ENCODE measurements at regions not wholly inside any gene's neighbourhood (a gene's known extent, or its start where the extent isn't known, plus 50 kb on each side); places are given as distances from the start of the nearest gene placed in this dataset.
"Not testable (repeated sequence)": the region's sequence is repeated elsewhere in the genome, so short reads cannot be mapped to it uniquely, and the experiment has no call there.

DNA sequence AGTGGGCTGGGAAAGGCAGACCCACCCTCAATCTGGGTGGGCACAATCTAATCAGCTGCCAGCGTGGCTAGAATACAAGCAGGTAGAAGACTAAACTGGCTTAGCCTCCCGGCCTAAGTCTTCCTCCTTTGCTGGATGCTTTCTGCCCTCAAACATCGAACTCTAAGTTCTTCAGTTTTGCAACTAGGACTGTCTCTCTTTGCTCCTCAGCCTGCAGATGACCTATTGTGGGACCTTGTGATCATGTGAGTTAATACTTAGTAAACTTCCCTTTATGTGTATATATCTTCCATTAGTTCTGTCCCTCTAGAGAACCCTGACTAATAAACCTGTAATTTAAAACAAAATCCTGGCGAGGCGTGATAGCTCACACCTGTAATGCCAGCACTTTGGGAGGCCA, 51.8 kb upstream of the SLC39A8 start:
- DNase-seq = not testable (repeated sequence)

DNA sequence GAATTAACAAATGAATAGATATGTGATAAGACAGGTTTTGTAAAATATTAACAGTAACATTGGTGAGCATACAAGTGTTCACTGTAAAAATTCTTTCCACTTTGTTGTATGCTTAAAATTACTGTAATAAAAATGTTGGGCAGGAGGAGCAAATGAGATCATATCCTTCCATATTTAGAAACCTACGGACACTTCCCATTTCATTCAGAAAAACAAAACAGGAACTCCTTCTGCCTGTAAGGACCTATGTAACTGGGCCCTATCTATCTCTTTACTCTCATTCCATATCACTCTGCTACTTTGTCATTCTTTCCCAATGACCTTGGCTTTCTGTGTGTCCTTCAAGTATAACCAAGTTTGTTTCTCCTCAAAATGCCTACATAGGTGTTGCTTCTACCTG, 53.7 kb upstream of the SLC39A8 start:
- DNase-seq = no peak

DNA sequence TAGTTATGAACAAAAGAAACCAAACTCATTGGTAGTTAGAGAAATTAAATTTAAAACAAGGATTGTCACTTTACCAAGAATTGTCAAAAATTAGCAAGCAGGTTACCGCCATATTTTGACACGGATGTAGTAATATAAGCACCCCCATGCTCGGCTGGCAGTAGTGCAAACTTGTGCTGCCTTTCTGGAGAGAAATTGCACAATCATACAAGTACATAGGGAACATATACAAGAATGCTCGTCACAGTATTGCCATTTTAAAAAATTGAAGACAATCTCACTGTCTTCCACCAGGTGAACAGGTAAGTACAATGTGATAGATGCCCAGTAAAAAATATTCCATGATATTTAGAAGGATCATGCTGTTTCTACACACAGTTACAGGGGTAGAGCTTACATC, 55.6 kb upstream of the SLC39A8 start:
- no peak for DNase-seq

DNA sequence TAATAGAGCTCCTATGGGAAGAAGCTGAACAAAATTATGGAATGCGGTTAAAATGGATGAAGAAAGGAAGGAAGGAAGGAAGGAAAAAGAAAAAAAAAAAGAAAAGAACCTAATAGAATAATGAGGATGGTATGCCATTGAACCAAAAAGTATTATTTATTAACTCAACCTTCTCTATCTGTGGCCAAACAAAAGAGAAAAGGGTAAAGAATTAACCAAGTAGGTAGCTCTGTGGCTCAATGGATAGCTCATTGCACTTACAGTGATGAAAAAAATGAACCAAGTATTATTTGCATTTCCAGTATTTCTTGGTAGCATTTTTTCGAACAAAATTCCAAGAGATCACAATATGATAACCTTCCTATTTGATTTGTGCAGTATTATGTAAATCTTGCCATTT, 56.9 kb upstream of the SLC39A8 start:
- DNase-seq = no peak

DNA sequence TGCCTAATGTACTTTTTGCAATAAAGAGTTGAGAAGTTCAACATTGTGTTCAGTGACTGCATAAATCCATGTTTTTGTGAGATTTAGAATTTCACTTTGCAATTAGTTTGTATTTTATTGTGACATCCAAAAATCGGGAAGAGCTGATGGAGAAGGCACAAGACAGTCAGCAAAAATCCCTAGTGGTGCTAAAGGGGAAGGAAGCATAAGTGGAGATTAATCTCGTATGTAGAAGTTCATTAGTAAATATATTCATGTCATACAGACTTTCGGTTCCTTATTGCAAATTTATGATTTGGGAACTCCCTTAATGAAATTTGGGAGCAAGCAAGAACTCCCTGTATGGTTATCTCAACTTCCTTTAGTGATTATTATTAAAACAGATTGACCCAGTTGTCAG, 57.8 kb upstream of the SLC39A8 start:
- no peak for DNase-seq

DNA sequence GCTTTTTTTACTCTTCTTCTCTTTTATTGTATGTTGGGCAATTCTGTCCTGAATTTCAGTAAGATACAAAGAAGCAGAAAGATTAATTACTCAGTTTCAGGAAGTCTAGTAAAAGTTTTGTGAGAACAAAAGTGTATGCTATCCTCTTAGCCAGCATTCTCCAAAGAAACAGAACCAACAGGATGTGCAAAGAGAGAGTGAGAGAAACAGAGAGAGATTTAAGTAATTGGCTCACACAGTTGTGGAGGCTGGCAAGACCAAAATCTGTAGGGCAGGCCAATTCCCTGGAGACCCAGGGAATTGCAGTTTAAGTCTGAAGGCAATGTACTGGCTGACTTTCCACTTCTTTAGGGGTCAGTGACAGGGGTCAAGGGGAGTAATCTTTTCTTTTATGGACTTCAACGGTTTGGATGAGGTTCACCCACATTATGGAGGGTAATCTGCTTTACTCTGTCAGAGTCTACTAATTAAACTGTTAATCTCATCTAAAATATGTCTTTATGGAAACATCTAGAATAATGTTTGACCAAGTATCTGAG, 59.2 kb upstream of the SLC39A8 start:
- no peak for DNase-seq

DNA sequence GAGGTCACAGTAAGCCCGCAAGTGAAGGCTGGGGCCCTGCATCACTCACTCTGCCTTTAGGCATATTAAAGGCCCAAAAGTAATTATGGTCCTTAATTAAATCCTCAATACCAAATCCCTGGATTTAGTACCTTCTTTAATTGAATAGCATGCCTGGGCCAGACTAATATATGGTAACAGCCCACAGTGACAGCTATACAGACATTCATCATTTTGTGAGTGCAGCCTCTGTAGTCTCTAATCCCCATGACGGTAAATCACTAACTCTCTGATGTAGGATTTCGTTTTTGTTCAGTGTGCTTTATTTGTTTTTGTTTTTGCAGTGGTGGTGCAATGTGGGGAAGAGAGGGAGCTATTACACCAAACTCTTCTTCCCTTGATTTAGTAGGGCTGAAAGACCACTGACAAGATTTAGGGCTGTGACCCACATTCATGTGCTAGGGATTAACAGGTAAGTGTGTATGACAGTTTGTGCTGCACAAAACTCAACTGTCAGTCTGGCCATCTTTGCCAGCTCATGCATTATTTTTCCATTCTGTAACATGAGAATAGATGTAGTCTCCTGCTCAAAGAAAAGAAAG, 60.6 kb upstream of the SLC39A8 start:
- DNase-seq = no peak

DNA sequence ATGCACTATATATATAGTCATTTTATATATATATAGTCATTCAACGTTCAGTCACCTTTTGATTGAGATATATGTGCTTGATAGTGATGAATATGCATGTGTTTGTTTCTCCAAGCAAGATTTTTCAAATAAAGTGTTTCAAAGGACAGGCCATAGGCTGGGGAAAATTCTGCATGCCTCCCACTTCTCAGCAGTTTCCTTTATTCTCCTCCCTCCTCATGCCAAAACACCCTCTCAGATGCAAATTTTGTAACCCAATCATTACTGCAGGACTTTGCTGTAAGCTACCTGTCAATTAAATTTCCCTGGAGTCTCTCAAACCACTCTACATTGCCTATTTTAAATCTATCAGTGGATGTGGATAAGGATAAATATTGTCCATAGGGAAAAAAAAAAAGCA, 65.6 kb upstream of the SLC39A8 start:
- DNase-seq = not testable (repeated sequence)

DNA sequence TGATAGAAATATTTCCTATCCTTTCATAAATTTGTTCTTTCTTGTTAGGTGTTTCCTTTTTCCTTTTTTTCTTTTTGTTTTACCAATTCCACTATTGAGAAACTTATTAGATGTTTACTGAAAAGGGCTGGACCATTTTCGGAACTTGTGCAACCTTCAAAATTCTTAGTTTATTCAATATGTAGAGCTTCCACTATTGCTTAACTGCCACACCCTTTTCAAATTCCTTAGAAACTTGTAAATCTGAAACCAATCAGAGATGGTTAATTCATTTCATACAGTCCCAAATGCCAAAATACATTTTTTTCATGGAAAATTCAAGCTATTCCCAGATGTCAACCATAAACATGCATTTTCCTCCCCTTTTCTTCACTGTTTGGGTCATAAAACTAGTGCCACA, 66.1 kb upstream of the SLC39A8 start:
- no peak for DNase-seq

DNA sequence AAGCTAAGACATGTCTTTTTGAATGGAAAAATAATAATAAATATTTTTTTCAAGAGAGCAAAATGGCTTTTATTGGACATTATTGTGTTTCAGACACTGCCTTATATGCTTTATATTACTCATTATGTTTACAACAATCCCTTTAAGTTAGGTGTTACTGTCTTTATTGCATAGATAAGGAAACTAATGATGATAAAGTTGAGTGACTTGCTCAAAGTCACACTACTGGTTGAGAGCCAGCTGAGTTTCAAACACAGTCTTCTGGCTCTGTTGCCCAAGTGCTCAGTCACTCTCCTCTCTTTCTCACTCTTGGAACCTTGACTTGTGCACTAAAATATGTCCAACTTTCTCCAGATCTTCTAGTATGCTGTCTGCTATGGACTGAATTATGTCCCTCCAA, 71.5 kb upstream of the SLC39A8 start:
- DNase-seq = no peak

DNA sequence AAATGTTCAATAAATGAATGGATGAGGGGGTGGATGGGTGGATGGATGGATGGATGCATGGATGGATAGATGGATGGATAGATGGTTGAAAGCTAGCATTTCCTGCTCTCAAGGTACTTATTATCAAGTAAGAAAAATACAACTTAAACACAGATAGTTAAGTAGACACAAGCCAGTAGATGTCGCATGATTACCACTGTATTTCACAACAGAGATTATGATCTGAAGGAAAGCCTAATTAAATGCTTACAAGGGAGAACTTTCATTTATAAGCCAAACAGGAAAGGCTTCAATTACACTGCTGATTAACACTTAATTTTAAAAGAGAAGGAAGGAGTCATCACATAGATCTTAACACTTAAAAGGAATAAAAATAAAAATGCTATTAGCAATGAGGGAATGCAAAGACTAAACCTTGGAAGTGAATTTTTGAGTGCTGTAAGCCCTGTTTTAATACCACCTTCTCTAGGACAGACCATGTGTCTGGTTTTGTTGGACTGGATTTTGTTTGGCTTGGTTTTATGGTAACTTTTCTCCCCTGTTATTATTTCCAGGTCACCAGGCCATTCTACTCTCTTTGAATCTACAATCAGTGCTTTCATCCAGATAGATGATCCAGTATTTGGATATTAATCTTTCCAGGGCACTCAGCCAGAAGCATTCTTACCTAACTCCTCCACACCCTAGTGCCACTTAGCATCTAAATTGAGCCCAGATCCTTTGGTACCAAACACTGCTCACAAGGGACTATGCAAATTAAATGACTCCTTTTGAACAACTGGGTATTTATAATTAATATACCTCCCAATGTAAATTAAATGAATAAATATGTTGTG, 75.5 kb upstream of the SLC39A8 start:
- DNase-seq = no peak

DNA sequence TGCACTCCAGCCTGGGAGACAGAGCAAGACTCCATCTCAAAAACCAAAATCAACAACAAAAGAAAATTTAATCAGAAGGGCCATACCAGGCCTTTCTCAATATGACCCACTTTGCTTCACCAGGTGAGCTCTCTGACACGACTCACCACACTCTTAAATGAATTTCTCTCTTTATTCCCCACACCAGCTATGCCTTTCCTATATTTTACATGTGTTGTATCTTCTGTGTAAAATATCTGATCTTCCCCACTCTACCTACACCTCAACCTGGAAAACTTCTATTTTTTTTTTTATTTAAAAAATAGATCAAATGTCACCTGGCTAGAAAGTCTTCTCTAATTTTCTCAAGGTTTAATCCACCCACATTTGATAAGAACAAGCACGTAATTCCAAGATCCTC, 77.6 kb upstream of the SLC39A8 start:
- DNase-seq = no peak

DNA sequence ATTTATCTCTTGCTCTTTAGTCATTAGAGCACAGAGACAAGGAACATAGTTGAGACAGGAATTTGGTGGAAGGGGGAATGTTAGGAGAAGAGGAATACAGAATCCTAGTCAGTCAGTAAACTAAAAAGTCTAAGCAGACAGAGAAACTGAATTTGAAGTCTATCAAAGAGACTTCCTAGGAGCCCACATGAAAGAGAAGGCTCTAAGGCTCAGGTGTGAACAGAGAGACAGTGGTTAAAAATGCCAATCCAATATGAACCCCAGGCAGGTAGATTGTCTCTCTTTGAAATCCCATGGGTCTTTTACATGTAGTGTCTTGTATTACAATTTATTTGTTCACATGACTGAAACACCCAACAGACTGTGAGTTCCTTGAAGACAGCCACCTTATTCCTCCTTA, 77.8 kb upstream of the NFKB1 start:
- DNase-seq = no peak

DNA sequence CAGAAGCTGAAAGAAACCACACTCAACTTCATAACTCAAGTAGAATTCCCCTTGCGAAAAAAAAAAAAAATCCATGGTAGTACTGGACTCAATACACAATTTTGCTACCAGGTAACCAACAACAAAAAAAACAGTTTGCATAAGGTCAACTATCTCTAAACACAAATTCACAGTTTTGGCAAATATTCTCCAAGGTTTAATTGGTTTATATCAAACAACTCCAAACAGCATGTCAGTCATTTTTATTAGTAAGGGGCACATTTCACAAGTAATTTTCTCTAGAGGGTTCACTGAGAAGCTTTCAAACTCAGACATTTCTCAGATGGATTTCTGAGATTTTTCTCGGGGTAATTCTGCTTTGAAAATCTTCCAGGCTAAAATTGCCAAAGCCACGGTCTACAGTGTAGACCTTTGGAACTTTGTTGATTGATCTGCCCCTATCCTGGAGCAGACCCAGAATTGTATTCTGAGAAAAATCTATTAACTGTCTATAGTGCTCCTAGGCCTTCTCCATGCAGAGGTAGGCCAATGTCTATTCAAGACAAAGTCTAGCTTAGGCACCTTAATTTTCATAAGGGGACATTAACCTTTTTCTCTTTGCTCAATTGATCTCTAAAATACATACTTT, 73.7 kb upstream of the NFKB1 start:
- no peak for DNase-seq

DNA sequence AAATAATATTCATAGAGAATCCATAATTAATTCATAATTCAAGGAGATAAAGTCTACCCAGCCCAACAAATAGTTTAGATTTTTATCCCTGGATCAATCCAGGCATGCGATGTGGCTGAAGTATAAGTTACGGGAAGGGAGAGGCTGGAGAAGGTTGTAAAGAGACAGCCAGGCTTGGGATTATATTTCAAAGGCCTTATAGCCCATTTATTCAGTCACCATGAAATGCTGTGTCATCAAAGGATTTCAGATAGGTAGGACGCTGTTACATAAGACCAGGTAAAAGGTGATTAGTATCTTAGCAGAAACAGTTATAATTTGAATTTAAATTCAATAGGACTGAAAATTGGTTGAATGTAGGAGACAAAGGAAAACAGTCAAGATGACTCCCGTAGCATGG, 73.0 kb upstream of the NFKB1 start:
- no peak for DNase-seq

DNA sequence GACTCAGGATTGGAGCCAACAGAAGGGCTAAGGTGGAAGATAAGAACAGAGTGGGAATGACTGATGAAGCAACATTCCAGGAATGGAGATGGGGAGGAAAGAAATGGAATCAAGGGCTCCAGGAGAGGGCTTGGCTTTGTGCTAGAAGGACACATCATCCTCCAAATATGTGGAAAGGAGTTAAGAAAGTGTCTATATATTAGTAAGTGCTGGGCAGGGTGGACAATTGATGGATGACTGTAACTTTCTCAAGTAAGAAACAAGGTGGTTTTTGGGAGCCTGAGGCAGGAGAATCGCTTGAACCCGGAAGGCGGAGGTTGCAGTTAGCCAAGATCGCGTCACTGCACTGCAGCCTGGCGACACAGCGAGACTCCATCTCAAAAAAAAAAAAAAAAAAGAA, 71.6 kb upstream of the NFKB1 start:
- no peak for DNase-seq

DNA sequence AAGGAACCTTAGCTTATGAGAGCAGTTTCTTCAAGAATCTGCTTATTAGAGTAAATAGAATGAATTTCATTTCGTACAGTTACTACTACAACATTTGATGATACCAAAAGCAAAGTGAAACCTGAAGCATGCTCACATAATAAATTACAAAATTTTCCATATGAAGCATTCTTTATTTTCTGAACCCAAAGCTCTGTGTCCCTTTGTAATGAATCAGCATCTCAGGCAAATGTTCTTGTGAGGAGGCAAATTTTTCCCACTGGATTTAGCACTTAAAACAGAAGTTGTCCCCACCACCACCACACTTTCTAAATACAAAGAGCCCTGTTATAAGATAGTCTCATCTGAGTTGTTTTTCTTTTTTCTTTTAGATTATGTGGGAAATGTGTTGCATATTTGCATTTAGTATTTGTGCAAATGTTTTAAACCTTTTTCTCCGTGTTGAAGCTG, 70.7 kb upstream of the NFKB1 start:
- no peak for DNase-seq

DNA sequence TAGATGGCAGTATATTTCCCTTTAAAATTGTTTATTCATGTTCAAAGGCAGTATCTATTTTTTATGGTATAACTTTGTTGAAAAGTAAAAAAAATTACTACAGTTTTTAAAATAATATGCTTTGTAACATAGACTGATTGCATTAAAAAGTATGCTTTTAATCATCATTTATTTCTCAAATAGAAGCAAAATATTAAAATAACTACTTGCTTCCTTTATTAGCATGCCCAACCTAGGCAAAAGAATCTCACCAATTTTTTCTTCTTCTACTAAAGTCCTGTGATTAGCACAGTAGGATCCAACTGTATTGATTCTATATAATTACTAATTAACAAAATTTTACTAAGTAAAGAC, 69.6 kb upstream of the NFKB1 start:
- DNase-seq = no peak

DNA sequence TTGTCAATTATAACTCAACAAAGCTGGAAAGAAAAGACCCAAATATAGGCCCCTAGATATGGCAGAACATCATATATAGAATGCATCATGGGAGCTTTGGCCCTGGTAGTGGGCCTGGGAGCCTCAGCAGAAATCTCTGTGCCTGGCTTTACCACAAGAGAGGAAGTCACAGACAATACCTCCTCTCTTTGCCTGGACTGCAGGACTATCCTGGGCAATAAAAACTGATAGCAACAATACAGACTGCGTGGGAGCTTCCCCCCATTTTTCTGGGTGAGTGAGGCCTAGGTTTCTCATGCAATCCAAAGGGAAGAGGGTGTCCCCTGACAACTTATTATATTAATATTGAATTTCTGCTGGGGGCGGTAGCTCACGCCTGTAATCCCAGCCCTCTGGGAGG, 64.0 kb upstream of the NFKB1 start:
- no peak for DNase-seq

DNA sequence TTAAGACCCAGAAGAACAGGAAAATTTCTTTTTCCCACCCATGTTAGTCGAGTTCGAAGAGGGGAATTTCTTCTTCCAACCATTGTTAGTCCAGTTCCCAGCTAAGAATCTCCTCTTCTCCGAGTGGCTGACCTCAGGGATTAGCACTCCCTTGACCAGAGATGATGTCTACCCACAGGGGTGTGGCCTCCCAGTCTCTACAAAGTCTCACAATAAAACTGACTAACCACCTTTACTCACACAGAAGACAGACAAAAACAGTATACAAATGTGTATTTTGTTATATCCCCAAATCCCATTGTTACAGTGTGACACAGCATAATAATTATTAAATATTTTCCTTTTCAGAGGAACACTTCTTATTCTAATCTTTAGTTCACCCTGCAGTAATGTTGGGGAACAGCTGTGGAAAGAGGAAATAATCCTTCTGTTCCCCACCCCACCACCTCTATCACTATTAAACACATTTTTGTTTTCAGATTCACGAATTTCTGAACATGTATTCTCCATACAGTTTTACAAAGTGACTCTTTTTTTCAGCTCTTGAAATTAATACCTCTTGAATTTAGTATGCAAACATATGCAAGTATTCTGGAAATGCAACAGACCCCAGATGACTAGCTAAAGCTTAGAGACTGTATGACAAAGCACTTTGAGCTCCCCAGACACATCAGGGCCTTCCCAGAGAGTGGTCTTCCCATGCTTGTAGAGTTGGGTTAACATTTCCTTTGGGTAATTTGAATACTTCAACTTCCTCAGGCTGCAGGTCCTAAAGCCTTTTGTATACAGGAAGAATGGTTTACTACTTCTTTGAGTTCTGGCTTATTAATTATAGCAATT, 62.5 kb upstream of the NFKB1 start:
- DNase-seq = no peak

DNA sequence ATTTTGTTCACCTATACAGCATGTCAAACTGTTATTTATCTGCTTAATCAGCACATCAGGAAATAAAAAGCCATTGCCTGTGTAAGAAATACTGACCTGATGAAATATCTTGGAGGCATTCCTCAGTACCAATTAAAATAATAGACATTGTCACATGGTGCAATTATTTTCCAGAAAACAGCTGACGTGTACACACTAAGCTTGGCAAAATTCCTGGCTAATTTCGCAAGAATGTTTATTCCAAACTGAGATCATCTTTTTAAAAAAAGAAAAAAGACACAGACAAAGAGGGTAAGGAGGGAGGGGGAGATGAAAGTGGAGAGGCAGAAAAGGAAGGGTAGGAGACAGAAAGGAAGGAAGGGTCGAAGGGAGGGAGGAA, 61.9 kb upstream of the NFKB1 start:
- no peak for DNase-seq

DNA sequence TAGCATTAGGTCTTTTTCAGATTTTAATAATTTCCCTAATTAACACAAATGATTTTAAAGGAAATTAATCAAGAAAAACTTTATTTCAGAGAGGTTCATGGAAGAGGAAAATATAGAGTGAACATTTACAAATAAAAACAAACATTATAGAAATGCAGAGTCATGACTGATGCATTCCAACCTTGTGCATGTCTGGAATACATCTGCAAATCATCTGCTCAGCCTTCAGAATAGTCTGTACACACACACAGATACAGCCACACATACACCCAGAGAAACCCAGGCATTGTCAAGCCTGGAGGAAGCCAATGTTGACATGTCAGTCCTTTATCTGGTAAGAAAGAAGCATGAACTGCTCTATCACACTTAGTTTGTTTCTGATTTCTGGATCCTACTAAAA, 61.3 kb upstream of the NFKB1 start:
- no peak for DNase-seq

DNA sequence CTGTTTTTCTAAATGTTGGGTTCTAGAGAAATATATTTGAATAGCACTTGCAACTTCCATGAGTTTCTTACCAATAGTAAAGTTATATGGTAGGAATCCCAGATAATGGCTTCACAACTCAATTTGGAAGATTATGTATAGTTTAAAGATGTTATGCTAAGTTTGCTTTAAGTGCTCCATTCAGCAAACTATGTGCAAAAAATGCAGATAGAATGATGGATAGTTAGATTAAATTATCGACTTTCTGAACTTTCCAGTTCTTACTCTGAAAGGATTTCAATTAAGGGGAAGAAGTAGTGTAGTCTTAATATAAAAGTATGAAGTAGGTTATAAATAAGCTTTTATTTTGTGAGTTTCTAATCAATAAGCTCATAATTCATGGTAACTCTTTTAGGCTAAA, 60.7 kb upstream of the NFKB1 start:
- DNase-seq = no peak

All from DMS153 (cell line).